GM12878 (cell line): ENCODE measurements at regions not wholly inside any gene's neighbourhood (a gene's known extent, or its start where the extent isn't known, plus 50 kb on each side); places are given as distances from the start of the nearest gene placed in this dataset.

Experiments
- CBX3 ChIP-seq: fragments of 200-600 bp; sonication (generic); IDR thresholded peaks from 2 replicates; pipeline ENCODE4 v1.6.1; 2016; ENCODE audit warnings: low read depth, borderline replicate concordance
- CHD4 ChIP-seq: fragments of 200-600 bp; sonication (generic); IDR thresholded peaks from 2 replicates; pipeline ENCODE4 v1.6.1; 2016; ENCODE audit warnings: mild to moderate bottlenecking
- EGR1 ChIP-seq, 2 experiments: IDR thresholded peaks; 1 replicate in 1 of 2; 2 replicates in 1 of 2; pipeline ENCODE4 v1.6.1; 2011 to 2012; ENCODE audit warnings: low read depth in 2 of 2, low read length in 2 of 2, borderline replicate concordance in 1 of 2, mild to moderate bottlenecking in 1 of 2, moderate library complexity in 1 of 2
- RCOR1 ChIP-seq: conservative IDR thresholded peaks from 2 replicates; pipeline ENCODE4 v1.6.1; 2012; ENCODE audit warnings: low read depth, low read length, improper control_type of control experiment
- SMC3 ChIP-seq: IDR thresholded peaks from 2 replicates; pipeline ENCODE4 v1.6.1; 2011; ENCODE audit warnings: low read length, improper control_type of control experiment, borderline replicate concordance

DNA sequence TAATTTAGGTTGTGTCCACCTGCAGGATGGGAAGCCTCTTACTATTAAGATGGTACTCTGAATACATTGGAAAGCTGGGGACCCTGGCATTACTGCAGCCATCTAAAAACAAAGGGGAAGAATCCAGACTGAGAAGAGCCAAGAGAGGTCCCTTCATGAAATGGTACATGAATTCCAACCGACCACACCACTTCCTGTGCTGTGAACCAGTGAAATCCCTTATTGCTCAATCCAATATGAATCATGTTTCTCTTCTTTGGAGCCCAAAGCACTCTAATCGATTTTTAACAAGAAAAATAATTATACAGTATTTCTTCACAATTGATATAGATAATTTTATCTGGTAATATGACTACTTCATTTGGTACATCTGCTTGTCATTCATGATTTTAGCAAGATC is 479.7 kb upstream of the RAB6C start:
- no peak for TF ChIP-seq EGR1 (IDR thresholded peaks at IDR 0.05; ENCODE audit: borderline replicate concordance in 1 of 2, low read depth in 2 of 2, low read length in 2 of 2)
- TF ChIP-seq RCOR1, result no peak
- no peak for TF ChIP-seq SMC3
- no peak for TF ChIP-seq CBX3
- no peak for TF ChIP-seq CHD4
